ENCODE measurements at regions not wholly inside any gene's neighbourhood (a gene's known extent, or its start where the extent isn't known, plus 50 kb on each side); places are given as distances from the start of the nearest gene placed in this dataset.
A peak's percentile ranks its signal among the peaks of the same experiment; 100 is the strongest.
"Not testable (repeated sequence)": the region's sequence is repeated elsewhere in the genome, so short reads cannot be mapped to it uniquely, and the experiment has no call there.

GRCh38 chr3:78459796-78460195 is 1308.0 kb downstream of the ROBO1 start:
- no peak for DNase-seq

GRCh38 chr3:78462021-78462420 is 1305.8 kb downstream of the ROBO1 start:
- no peak for DNase-seq

DNA sequence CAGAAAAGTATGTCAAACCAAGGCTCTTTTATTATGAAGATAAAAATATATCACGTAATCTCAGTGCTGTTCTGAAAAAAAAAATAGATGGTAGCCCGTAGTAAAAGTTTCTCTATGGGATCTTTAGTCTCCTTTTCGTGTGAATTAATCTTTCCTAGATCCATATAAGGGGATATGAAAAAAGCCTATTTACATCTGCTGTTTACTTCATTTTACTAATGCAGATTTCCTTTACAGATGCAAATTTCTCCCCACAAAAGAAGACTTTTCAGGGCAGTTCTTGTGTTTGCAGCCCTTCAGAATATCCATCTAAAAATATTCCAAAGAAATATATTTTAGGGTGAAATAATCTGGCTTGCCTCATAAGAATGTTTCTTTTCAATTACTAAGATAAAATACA is 1291.7 kb downstream of the ROBO1 start:
- DNase-seq = no peak

GRCh38 chr3:78481050-78481449 is 1286.7 kb downstream of the ROBO1 start:
- peak; percentile 0 for DNase-seq

- no peak for DNase-seq
These were observed 1284.7 kb downstream of the ROBO1 start for GRCh38 chr3:78483090-78483489.

DNA sequence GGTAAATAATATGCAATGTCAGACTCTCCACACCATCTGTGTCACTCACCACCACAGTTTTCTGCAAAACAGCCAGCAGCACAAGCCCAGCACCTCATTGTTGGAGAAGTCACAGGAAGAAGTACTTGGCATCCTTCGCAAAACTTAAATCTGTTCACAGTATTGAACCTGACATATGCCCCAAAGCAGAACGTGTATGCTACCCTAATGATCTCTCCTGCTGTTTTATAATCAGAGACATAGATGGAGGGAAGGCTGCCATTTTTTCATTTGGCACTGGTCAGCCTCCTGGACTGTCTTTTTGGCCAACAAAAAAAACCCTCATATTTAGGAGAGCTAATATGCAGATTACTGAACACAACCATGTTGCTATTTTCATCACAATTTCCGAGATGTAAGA is 1272.9 kb downstream of the ROBO1 start:
- DNase-seq = no peak

- no peak for DNase-seq
These were observed 1272.5 kb downstream of the ROBO1 start for GRCh38 chr3:78495301-78495700.

GRCh38 chr3:78496501-78496900 is 1271.3 kb downstream of the ROBO1 start:
- no peak for DNase-seq

- no peak for DNase-seq
These were observed 1270.8 kb downstream of the ROBO1 start for GRCh38 chr3:78497021-78497420.

- DNase-seq = no peak
These were observed 1270.0 kb downstream of the ROBO1 start for GRCh38 chr3:78497767-78498166.

GRCh38 chr3:78506061-78506460 is 1261.7 kb downstream of the ROBO1 start:
- DNase-seq = no peak

DNA sequence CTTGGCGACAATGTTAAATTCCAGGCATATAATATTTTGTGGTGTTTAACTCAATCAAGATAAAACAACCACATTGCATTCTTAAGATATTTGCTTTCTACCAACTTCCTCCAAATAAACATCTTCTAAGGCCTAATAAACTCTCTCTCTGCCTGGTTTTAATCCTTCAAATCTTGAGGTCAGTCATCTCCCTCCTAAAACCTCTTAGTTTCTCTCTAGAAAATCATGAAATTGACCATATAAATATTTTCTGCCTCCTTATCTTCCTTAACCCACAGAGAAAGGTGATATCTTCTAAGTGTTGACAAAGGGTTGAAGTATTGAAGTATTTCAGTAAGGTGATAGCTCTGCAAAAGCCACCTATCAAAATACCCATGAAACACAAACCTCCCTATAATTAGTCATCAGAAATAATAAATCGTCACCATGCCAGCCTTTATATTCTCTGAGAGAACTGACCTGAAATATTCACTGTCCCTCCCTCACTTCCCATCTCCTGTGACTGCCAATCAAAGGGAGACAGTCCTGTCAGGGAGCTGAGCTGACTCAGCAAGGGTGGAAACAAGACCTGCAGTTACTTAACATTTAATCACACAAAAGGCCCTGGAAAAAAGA is 1261.1 kb downstream of the ROBO1 start:
- no peak for DNase-seq

DNA sequence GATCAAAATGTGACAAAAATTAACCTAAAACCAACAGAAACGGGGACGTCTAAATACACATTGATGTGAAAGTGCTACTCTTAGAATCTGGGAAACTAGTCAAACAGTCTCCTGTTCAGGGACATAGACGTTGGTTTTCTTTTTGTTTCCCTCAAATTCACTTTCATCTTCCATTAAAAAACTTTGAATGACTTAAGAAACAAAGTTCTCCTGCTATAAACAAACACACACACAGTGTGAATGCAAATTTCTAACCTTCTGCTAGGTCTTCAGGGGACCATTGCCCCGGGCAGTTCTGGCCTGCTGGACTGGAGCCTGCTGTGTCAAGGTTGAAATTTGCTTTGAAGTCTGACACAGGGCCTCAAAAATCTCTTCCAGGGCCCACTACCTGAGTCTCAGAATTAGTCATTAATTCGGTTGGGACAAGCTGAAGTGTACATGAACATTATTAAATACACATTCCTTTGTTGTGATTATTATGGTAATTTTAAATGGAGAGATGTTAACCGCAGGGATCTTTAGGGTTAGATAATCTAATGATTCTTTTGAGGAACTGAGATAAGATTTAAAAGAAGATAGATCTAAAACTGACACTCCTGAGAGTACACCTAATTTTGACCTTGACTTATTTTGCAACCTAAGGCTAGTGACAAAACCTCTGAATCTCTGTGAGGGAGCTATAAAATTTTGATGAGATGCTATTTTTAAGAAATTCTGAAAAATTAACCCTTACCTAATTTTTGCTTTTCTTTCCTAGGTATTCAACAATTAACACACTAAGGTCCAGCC is 1260.4 kb downstream of the ROBO1 start:
- no peak for DNase-seq

DNA sequence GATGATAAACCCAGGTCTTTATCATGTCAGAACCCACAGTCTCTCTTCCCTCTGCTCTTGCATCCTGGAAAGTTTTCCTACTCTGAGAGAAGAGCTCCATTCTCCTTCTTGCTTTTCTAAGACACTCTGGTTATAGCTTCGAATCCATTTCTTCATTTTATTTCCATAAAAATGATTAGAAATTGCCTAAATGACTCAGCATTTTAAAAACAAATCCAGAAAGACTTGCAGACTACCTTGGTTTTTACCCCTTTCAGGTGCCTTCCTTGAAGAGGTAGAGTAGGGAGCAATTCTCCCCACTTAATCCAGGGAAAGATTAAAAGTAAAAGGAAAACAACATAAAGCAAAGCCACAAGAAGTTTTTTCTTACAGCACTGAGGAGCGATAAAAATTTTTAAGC is 1256.0 kb downstream of the ROBO1 start:
- no peak for DNase-seq

DNA sequence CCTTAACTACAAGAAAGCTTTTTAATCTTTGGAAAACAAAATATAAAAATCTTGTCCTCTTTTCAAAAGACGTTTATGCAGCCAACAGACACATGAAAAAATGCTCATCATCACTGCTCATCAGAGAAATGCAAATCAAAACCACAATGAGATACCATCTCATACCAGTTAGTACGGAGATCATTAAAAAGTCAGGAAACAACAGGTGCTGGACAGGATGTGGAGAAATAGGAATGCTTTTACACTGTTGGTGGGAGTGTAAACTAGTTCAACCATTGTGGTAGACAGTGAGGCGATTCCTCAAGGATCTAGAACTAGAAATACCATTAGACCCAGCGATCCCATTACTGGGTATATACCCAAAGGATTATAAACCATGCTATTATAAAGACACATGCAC is 1255.0 kb downstream of the ROBO1 start:
- DNase-seq = not testable (repeated sequence)

DNA sequence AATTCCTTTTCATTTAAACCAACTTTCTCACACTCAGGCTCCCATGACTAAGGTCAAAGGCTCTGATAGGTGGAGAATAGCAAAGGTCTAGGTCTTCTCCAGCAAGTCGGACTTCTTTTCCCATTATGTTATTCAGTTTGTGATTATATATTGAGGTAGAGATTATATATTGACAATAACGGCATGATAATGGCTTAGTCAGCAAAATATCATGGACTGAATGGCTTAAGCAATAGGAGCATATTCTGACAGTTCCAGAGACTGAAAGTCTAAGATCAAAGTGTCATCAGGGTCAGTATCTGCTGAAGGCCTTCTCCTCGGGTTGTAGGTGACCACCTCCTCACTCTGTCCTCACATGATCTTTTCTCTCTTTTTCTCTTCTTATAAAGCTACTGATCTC is 1251.4 kb downstream of the ROBO1 start:
- DNase-seq = no peak

- DNase-seq = no peak
These were observed 1250.9 kb downstream of the ROBO1 start for GRCh38 chr3:78516937-78517336.

GRCh38 chr3:78517965-78518364 is 1249.8 kb downstream of the ROBO1 start:
- no peak for DNase-seq

DNA sequence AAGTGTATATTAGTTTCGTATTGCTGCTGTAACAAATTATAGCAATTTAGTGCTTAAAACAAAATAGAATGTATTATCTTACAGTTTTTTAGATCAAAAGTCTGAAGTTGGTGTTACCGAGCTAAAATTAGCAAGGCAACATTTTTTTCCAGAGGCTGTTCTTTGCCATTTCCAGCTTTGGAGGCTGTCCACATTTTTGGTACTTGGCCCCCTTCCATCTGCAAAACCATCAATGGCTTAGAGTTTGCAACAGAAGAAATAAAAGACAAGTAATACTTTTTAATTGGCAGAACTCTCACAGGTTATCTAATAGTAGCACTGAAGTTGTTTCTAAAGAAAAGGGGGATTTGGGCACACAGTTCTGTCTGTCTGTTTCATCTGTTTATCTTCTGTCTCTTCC is 1248.5 kb downstream of the ROBO1 start:
- DNase-seq = no peak

- no peak for DNase-seq
These were observed 1238.2 kb downstream of the ROBO1 start for GRCh38 chr3:78529601-78530000.

DNA sequence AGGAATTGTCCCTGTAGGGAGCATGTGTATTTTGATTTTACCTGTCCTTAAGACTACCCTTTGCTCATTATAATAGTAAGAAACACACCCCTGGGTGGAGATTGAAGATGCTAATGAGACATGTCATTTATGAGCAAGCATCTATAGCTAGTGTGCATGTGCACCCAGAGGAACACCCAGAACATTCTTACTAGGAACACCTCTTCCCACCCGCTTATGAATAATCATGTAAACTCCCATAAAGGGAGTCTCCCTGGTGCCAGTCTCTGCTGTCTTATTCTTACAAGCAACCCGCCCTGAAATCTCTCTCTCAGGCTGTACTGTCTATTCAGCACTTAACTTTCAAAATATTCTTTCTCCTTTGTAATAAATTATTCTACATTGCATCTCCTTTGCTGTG is 1227.3 kb downstream of the ROBO1 start:
- DNase-seq = no peak

- DNase-seq = no peak
These were observed 1222.0 kb downstream of the ROBO1 start for GRCh38 chr3:78545827-78546226.

Data from NCI-H2029 treated with DMSO at 0.1 percent for 48 hours (cell line).